GM19452 (cell line): ENCODE measurements at regions not wholly inside any gene's neighbourhood (a gene's known extent, or its start where the extent isn't known, plus 50 kb on each side); places are given as distances from the start of the nearest gene placed in this dataset.
"Not testable (repeated sequence)": the region's sequence is repeated elsewhere in the genome, so short reads cannot be mapped to it uniquely, and the experiment has no call there.

Experiments
- ATAC-seq: cut with Tn5 transposase; IDR thresholded peaks from one replicate; pipeline ENCODE4 v1.9.1; 2021; ENCODE audit not compliant: unreplicated experiment

DNA sequence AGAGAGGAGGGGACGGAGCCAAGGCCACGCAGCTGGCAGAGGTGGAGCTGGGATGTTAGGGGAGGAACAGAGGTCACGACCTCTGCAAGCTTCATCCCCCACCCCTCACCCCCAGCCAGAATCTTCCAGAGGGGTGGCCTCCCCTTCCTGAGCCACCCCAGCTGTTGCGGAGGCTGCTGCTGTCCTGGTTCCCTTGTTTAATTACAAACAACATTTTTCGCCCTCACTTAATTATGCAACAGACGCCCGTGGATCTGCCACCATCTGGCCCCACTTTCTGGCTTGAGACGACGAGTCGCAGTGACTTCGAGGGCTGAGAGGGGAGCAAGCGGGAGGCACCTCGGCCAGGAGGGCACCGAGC is 153.7 kb upstream of the PTPN1 start:
- no peak for ATAC-seq

DNA sequence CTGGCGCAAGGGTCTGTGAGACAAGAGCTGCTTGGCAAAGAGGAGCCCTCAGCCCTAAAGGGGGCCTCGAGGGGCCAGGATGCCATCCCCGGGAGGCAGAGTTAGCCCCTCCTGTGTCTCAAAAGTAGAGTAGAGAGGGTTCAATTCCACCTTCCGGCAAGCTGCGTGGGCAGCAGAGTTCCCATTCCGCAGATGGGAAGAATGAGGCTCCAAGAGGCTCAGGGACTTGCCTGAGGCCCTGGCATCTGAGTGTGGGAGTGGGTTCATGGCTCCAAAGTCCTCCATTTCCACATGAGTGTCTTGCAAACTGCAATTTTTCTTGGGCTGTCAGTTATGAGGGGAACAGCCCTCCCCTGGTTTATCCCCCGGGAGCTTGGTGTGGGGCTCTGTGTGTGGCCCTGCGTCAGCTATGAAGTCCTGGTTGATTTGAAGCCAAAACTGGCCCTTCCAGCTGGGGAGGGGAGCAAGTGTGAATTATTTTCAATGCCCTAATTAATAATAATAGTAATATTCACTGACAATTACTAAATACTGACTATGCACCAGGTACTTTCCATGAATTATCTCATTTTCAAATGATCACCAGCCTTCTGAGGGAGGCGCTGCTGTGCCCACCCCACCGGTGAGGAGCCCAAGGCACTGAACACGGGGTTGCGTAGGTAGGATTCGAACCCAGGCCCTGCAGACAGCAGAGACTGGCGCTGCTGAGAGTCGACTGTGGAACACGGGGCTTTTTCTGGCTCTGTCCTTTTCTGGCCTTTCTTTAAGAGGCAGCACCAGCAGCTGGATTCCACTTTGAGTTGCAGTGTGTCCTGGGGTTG is 153.0 kb upstream of the PTPN1 start:
- no peak for ATAC-seq

DNA sequence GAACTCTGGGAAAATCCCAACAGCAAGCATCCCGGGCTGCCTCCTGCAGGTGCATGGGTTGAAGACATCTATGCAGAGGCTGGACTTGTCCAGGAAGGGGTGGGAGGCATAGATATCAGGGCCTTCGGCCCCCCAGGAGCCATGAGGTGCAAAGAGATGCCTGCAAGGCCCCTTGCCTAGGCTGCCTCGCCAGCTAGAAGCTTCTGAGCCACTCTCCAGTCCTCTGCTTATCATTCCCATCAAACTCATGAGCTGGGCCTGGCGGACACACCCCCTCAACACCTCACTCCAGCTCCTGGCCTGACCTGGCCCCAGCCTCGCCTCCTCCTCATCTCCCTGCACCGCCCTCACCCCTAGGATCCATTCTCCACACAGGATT is 152.4 kb upstream of the PTPN1 start:
- ATAC-seq: no peak

DNA sequence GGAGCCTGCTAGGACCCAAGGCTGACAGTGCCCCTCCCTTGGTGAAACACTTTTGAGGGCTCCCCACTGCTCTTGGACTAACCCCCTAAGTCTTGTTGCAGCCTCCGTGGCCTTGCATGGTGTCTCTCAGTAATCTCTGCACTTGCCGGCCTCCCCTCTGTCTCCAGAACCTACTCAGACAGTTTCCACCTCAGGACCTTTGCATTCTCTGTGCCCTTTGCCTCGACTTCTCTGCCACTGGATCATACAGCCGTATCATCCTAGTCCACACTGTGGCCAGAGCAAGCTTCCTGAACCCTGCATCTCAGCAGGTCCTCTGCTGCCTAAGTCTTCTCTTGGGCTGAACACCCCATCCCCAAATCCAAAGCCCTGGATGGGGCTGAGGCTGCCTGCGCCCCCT is 152.0 kb upstream of the PTPN1 start:
- ATAC-seq: no peak

DNA sequence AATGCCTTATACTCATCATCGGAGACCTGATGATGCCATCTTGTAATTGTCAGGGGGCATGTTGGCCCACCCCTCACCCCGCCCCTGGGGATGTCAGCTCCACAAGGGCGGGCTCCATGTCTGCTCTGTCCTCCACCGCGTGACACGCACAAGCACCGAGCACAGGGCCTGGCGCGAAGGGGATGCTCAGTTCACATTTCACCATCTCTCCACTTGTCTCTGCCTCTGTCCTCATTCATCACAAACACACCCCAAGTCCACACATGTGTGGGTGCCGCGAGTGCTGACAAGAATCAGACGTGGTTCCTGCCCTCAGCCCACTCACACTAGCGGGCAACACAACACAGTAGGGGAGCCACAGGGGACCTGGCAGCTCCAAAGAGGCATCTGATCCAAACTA is 151.2 kb upstream of the PTPN1 start:
- no peak for ATAC-seq

DNA sequence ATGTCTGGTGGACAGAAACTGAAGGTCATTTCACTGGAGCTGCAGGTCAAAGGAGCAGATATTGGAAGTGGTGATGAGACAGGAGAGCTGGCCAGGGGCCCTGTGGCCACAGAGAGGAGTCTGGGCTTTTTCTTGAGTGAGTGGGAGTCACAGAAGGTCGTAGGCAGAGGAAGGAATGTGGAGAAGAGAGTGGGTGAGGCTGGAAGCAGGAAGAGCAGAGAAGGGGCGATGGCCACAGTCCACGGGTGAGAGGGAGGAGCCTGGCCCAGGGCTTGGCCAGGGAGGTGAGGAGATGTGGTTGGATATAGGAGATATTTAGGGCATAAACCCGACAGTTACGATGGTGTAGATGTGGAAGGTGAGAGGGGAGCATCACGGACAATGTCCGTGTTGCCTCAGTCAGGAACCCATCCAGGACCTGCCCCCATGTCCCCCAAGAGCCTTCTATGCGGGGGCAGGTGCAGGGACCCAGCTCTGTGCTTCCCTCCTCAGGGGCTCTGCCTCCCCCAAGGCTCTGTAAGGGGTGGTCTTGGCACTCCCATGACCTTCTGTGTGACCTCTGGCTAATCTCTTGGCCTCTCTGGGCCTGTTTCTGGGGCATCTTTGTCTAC is 150.5 kb upstream of the PTPN1 start:
- ATAC-seq: no peak

DNA sequence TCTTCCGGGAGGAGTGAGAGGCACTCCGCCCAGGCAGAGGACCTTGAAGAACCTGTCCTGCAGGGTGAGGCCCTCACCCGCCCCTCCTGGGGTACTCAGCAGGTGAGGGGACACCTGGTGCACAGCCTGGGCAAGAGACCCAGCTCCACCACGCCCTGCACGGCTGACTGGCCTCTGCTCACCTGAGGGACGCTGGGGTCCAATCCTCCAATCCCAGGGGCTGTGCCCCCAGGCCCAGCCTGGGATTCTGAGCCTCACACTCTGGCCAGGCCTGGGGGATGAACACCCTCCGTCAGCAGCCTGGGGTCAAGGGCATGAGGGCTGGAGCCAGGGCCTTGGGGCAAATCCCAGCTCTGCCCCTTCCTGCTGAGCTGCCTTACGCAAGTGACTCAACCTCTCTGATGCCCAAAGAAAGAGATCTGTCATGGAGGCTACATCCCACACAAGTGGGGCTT is 149.9 kb upstream of the PTPN1 start:
- ATAC-seq: no peak

DNA sequence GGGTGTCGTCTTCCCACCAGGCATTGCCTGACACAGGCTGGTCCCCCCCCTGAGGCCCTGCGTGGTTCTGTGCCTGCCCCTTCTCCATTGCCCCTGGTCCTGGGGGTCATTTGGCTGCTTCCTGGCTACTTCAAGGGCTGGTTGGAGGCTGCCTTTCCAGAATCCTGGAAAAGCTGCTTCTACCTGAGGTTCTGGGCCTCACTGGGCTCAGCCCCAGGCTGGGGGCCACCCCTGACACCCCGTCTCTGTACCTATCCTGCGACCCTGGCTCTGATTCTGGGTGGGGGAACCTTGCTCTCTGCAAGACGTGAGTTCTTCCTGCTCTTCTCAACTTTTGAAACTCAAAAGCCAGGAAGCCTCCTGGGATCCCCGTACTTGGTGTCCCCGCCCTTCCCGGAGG is 149.3 kb upstream of the PTPN1 start:
- no peak for ATAC-seq

DNA sequence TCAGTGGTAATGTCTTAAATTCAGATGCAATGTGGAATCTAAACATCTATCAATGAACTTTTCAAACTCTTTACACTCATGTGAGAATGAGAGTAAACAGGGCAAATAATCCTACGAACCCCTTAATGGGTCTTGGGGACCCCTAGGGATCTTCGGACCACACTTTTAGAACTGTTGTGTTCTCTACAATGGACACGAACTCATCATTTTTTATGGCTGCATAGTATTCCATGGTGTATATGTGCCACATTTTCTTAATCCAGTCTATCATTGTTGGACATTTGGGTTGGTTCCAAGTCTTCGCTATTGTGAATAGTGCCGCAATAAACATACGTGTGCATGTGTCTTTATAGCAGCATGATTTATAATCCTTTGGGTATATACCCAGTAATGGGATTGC is 148.0 kb upstream of the PTPN1 start:
- ATAC-seq: not testable (repeated sequence)

DNA sequence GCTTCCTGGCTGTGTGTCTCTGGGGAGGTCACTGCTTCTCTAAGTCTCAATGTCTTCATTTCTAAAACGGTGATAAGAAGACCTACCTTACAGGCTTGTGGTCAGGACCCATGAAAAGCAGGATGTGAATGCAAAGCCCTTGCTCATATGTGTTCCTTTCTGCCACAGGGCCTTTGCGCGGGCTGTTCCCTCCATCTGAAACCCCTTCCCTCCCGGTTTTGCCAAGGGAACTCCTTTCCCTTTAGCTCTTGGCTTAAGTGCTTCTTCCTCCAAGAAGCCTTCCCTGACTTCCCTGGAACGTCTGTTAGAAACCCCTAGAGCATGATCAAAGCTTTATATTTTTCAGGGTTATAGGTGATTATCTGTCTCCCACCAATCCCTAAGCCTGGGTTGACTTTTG is 147.2 kb upstream of the PTPN1 start:
- ATAC-seq: no peak

DNA sequence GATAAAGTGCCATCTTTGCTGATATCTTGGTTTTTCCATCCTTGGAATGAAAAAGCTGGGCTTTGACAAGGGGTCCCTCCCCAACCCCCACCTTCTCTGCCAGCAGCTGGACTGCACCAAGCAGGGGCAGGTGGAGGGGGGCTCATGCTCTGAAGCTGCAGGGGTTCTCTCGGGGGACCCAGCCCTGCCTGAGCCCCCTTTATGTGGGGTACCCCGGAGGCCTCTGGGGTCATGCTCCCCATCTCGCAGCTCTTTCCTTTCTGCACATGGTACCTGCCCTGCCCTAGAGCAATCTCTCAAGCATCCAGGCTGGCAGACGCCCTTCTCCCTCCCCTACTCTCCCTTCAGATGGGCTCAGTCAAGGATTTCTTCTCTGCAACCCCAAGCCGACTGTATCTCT is 146.7 kb upstream of the PTPN1 start:
- ATAC-seq: no peak

DNA sequence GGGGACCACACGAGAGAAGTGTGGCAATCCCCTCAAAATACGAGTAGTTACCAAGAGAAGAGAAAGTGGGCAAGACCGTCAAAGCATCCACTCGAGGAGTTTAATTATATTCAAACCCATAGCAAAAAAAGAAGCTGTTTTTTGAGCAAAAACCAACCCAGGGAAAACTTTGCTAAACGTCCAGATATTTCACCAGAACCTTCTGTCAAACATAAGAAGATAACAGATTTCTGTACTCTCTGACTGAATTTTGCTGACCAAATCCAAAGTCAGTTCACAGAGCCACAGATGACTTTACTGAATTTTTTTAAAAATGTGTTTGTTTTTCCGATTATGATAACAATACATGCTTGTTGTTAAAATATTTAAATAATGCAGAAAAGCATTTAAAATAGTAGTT is 145.6 kb upstream of the PTPN1 start:
- ATAC-seq: no peak

DNA sequence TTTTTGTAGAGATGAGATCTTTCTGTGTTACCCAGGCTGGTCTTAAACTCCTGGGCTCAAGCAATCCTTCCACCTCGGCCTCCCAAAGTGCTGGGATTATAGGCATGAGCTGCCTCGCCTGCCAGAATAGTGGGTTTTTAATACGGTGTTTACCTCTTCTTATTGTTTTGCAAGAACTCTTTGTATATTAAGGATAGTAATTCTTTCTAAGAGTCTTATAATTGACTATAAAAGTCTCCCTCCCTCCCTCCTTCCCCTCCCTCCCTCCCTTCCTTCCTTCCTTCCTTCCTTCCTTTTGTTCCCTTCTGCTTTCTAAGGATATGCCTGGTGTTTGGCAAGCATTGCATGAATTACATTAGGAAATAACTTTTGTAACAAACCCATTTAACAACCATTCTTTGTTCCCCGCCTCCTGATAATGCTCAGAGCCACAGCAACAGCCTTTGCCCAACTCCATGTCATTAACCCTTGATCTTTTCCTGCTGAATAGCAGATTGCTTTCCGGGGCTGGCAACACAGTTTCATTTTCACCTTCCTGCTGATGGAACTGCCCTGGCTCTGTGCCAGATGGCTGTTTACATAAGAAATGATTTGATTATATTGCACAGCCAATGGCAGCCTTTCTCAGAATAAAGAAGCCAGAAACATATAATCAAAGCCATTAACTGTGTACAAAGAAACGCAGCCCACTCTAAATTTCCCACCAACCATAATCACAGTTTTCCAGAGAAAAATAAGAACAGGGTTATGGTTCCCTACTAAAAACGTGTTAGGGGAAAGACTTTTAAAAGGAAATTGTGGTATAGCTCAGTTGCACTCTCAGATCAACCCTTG is 143.7 kb upstream of the PTPN1 start:
- no peak for ATAC-seq

DNA sequence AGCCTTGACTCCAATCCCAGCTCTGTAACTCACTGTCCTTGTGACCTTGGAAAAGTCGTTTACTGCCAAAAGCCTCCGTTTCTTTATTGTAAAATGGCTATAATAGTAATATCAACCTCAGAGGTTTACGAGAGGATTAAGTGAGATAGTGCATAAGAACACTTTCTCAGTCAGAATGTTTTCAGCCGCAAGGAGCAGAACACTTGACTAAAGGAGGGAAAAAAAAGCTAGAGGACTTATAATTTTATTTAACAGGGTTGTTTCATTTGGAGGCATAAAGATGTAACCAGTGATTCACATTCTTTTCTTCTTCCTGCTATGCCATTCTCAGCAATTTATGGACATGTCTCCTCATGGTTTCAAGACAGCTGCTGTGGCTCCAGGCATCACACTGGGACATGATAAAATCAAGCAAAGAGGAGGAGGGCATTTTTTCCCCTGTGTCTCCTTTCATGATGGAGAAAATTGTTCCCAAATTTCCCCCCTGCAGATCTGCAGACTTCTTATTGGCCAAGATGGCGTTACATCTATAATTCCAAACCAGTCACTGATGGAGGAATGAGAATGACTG is 143.0 kb upstream of the PTPN1 start:
- no peak for ATAC-seq

DNA sequence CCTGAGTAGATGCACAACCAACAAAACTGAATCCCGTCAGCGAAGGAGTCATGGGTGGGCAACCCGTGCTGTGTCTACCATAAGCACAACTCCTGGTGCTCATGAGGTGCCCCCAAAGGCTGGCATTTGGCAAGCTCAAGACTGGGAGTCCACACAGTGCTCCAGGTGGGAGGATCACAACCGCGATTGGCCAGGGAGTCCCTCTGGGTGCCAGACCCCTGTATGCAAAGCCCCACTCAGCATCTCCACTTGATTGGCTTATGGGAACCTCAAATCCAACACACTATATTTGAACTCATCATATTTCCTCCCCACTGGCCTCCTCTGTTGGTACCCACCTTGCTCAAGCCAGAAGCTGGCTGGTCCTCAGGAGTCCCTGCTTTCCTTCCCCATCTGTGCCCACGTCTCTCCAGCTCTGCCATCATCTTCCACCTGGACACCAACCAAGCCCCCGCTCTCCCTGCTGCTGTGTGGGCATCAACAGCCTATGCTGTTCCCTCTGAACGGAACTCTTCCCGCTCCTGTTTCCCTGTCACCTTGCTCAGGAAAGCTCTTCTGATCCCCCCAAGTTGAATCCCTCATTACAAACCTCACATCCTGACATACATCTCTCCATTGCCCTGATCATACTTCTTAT is 142.3 kb upstream of the PTPN1 start:
- ATAC-seq: no peak

DNA sequence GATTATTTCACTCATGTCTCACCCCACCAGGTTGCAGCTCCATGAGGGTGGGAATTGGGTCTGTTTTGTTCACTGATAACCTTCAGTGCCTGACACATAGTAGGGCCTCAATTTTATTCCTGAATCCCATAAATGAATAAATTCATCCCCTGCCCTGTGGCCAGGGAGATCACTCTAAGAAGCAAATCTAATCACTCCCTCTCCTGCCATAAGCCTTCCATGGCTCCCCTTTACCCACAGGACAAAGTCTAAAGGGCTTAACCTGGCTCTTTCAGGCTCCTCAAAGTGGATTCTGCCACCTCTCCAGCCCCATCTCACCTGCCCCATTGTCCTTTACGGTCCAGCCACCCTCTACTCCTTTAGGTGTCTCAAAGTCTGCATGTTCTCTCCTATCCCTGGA is 141.8 kb upstream of the PTPN1 start:
- no peak for ATAC-seq

DNA sequence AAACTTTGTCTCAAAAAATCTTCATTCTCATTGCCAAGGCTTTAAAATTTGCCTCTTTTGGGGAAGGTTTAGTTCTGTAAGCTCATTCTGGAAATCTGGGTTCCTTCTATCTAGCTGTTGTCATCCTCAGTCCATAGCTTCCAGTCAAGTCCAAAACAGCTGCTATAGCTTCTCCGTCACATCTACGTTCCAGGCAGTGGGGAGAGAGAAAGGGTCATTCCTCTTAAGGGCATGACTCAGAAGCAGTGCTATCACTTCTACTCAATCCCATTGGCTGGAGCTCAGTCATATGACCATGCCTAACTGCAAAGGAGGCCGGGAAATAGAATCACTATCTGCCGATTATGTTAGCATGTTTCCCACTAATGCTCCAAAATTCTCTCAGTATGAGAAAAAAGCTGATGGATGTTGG is 141.4 kb upstream of the PTPN1 start:
- no peak for ATAC-seq

DNA sequence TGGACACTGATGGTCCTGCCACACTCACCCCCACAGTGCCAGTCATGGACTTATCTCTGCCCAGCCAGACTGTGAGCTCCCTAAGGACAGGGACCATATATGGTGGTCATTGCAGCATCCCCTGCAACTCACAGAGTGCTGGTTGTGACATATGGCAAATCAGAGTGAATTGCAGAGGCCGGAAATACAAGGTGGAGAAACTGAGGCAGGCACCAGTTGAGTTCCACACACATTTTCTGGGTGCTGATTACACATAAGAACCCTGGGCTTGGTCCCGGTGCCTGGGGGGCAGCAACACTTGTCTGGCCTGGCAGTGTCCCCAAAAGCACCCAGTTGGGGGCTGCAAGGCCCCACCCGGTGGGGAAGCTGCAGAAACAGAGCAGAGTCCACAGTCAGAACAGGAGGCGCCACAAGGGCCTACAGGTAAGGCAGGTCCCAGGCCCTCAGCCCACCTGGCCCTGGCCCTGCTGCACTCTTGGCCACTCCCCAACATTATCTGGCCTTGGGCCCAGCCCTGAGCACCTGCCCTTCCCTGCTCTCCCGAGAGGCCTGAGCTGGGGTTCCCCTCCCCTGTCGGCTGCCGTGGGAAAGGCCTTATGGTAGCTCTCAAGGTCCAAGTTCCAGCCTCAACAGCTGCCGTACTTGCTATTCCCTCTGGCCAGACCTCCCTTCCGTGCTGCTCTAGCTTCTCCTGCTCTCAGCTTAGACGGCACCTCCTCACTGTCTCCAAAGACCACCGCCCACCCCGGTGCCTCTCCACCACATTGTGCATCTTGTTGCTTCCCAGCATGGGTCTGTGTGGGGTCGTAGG is 140.8 kb upstream of the PTPN1 start:
- ATAC-seq: no peak

DNA sequence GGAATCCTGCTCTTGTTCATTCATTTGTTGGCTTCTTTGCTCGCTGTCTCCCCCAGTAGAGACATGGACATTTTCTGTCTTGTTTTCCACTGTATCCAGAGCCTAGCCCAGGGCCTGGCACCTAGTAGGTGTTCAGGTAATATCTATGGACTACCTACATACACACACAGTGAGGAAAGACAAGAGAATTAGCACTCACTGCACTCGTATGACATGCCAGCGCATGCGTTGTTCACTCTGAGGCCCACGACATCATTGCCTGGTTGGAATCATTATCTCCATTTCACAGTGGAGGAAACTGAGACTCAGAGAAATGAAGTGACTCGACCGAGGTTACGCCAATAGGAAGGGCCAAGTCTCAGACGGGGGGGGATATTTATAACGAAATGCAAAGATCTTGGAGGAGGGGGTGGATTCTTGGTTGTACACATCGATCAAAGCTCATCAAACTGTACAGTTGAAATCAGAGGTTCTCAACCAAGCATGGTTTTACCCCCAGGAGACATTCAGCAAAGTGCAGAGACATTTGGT is 140.1 kb upstream of the PTPN1 start:
- no peak for ATAC-seq
